Pancreas (tissue), 10 donors: ENCODE measurements at regions not wholly inside any gene's neighbourhood (a gene's known extent, or its start where the extent isn't known, plus 50 kb on each side); places are given as distances from the start of the nearest gene placed in this dataset.

Source experiments
- ATAC-seq, 4 donors: fragments of 200-7000 bp; cut with Tn5 transposase; one replicate each; pipeline versions ENCODE4 v1.8.0 to v1.9.1; 2020; ENCODE audit warnings: mild to moderate bottlenecking in 4 of 4, moderate library complexity in 4 of 4
- DNase-seq, 6 donors: peaks; one replicate each; pipeline ENCODE4 v3.0.0-alpha.2; 2020
- FAIRE-seq: peaks from 2 replicates; lab custom pipeline; 2012; peaks lifted over from hg19 to GRCh38; lab: Jason Lieb, UNC
- H3K27ac ChIP-seq, 4 donors: fragments of 200-600 bp; sonication (generic); 1 replicate in 3 of 4; 2 replicates in 1 of 4; pipeline versions ENCODE4 v1.5.0 to v1.8.0; 2020
- H3K27me3 ChIP-seq, 4 donors: fragments of 200-600 bp; one replicate each; pipeline ENCODE4 v1.8.0; 2021
- H3K36me3 ChIP-seq, 3 donors: fragments of 200-600 bp; sonication (generic) in 1 of 3; one replicate each; pipeline versions ENCODE4 v1.5.0 to v1.8.0; 2020 to 2021
- H3K4me1 ChIP-seq, 3 donors: fragments of 200-600 bp; one replicate each; pipeline ENCODE4 v1.8.0; 2021
- H3K4me3 ChIP-seq, 4 donors: fragments of 200-600 bp; sonication (generic) in 2 of 4; one replicate each; pipeline versions ENCODE4 v1.5.0 to v1.8.0; 2020 to 2021
- H3K9me3 ChIP-seq, 4 donors: fragments of 200-600 bp; one replicate each; pipeline ENCODE4 v1.8.0; 2021
- WGBS, 2 donors: extraction: QIAGEN DNeasy Blood & Tissue Kit; methylation state at CpG; one replicate each; pipeline ENCODE4 v1.1.7; 2013; 5-methylcytosine and 5-hydroxymethylcytosine counted together
- intact Hi-C, 3 donors: fragments of 100-400 bp; cut with DNase I; formaldehyde crosslinking; loops; one replicate each; pipeline versions ENCODE4 v1.11.1 to v1.14.2; 2022
- TF ChIP-seq, protein P1 (sequence below), 4 donors: fragments of 200-600 bp; sonication (generic) in 3 of 4; IDR thresholded peaks; one replicate each; pipeline versions ENCODE4 v1.5.0 to v1.8.0; 2021; ENCODE audit warnings: antibody characterized with exemption in 4 of 4
- donor health status: healthy with polysubstance abuse.
- donor health status: DM: no; HTN: no; CAD: no; lungs with moderate emphysema.
- donor health status: DM: no; HTN: no; CAD: no.
- donor health status: control.
- donor health status: control.
- donor health status: Bipolar disorder and iron deficiency.
- donor health status: DM: yes; HTN: yes; CAD: no.
- donor health status: DM: no; HTN: no; CAD: no.
- donor health status: DM: no; HTN: no; CAD: no.
- donor health status: DM: yes; HTN: yes; CAD: no.

DNA sequence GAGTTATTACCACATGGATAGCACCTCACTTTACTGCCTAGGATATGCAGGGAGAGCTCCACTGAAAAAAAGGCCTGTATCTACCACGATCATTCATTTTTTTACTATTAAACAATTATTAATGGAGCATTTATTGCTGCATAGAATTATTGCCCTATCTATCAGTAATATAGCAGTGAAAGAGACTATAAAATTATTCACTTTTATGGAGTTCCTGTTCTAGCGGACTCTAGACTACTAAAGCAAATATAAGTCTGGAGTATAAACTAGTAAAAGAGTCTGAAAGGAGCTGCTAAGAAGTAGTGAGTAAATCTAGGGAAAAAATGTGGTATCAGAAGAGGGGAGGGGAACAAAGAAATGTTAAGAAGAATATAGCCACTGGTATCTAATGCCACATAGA is 150.4 kb upstream of the CYLC2 start:
- no peak overlapping the region for H3K27ac ChIP-seq
- intact Hi-C loops = no loop called here
- FAIRE-seq (no peak), DNase-seq (no peak), ATAC-seq (no peak)
- TF ChIP-seq, protein P1, sequence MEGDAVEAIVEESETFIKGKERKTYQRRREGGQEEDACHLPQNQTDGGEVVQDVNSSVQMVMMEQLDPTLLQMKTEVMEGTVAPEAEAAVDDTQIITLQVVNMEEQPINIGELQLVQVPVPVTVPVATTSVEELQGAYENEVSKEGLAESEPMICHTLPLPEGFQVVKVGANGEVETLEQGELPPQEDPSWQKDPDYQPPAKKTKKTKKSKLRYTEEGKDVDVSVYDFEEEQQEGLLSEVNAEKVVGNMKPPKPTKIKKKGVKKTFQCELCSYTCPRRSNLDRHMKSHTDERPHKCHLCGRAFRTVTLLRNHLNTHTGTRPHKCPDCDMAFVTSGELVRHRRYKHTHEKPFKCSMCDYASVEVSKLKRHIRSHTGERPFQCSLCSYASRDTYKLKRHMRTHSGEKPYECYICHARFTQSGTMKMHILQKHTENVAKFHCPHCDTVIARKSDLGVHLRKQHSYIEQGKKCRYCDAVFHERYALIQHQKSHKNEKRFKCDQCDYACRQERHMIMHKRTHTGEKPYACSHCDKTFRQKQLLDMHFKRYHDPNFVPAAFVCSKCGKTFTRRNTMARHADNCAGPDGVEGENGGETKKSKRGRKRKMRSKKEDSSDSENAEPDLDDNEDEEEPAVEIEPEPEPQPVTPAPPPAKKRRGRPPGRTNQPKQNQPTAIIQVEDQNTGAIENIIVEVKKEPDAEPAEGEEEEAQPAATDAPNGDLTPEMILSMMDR (IDR thresholded peaks at IDR 0.05) = no peak
- WGBS, 2 donors = 77 to 88% methylated on average over 2 of the region's 2 CpGs
- H3K36me3 ChIP-seq = no peaks in the 10 kb centered on the region
- no peak overlapping the region for H3K4me3 ChIP-seq
- H3K27me3 ChIP-seq = no peaks in the 10 kb centered on the region
- peaks cover 0 to 10% (median 0%) of the 10 kb centered on the region in 3 donors for H3K4me1 ChIP-seq
- no peaks in the 10 kb centered on the region for H3K9me3 ChIP-seq

DNA sequence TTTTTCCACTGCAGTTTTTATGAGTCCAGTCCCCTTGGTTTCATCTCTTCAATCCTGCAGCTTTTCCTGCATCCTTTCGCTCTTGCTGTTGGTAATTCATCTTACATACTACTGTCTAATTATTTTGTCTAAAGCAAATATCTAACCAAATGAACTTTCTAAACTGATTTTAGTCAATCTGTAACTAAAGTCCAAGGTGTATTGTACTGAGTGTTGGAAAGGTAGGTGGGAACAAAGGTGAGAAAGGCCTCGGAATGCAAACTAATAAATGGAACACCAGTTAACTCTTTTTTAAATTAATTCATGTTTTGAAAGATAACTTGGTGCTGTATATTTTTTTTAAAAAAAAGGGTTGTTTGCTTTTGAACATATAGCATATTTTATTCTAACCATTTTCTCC is 152.7 kb upstream of the CYLC2 start:
- FAIRE-seq (no peak), ATAC-seq (no peak), DNase-seq (no peak)
- TF ChIP-seq, protein P1 (IDR thresholded peaks at IDR 0.05) = no peak
- Histone ChIP-seq H3K27me3 (no peaks in the 10 kb centered on the region), H3K9me3 (no peaks in the 10 kb centered on the region), H3K4me3 (no peak overlapping the region), H3K36me3 (no peaks in the 10 kb centered on the region), H3K27ac (no peak overlapping the region), H3K4me1 (peaks cover 0 to 10% (median 0%) of the 10 kb centered on the region in 3 donors)
- intact Hi-C loops = no loop called here
- 26 to 33% methylated on average over 2 of the region's 2 CpGs for WGBS, 2 donors

DNA sequence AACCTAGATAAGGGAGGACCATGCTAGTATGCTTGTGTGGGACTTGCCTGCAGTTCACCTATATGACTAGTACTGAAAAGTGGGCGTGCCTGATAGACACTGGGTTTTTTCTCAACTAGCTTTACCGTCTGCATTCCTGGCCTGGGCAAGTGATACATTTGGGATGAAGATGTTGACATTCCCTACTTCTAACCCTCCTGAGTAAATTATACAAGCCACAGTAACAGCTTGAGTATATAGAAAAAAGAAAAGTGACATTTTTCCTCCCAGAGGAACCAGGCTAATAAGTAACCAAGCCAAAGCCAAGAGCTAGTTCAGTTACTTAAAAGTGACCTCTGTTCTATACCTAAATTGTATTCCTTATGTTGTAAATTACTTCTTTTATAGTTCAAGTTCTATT is 153.8 kb upstream of the CYLC2 start:
- intact Hi-C loops = no loop called here
- TF ChIP-seq, protein P1 (IDR thresholded peaks at IDR 0.05) = no peak
- DNase-seq (no peak), ATAC-seq (peak in 1 of 4 donors; percentile 44), FAIRE-seq (no peak)
- Histone ChIP-seq H3K27me3 (no peaks in the 10 kb centered on the region), H3K36me3 (no peaks in the 10 kb centered on the region), H3K4me3 (no peak overlapping the region), H3K27ac (no peak overlapping the region), H3K9me3 (no peaks in the 10 kb centered on the region), H3K4me1 (peaks cover 0 to 10% (median 0%) of the 10 kb centered on the region in 3 donors)
- 23 to 26% methylated on average over 2 of the region's 2 CpGs for WGBS, 2 donors

DNA sequence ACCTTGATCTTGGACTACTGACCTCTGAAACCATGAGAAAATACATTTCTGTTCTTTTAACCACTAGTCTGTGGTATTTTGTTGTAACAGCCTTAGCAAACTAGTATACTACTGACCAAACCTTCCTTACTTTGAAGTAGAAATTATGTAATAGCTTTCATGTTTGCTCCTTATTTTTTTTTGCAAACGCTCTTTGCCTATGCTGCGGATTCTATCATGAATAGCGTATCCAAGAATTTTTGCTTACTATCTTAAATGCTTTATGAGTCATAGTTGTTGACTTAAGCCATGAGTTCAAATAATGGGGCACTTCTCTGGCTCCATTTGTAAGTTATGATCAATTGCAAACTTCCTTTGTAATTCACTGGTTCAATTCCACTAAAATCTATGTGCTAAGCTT is 154.8 kb upstream of the CYLC2 start:
- intact Hi-C loops = no loop called here
- no peaks in the 10 kb centered on the region for H3K9me3 ChIP-seq

DNA sequence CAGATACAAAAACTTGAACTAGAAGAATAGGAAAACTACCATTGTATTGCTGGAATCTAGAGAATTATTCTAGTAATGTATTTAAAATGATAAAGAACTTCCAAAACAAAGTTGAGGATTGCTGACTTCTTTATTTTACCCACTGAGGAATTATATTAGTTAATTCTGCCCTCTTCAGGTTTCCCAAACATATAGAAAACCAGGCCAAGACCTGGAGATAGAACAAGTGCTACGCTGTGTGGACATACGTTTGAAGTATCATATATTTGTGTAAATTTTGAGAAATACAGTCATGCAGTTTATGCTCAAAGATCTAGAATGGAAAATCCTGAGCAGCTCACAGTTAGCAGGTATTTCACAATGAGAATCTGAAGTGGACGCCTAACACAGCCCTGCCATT is 162.3 kb upstream of the CYLC2 start:
- ATAC-seq = no peak
- TF ChIP-seq, protein P1 (IDR thresholded peaks at IDR 0.05) = no peak
- H3K27ac ChIP-seq = no peak overlapping the region
- H3K27me3 ChIP-seq = no peaks in the 10 kb centered on the region
- FAIRE-seq = no peak
- H3K9me3 ChIP-seq = no peaks in the 10 kb centered on the region
- no peak overlapping the region for H3K4me3 ChIP-seq
- no peaks in the 10 kb centered on the region for H3K4me1 ChIP-seq
- intact Hi-C loops = no loop called here
- no peaks in the 10 kb centered on the region for H3K36me3 ChIP-seq
- DNase-seq = no peak
- 66 to 78% methylated on average over 3 of the region's 3 CpGs for WGBS, 2 donors

More for the DNA sequence above, 154.8 kb upstream of the CYLC2 start:
- FAIRE-seq = no peak
- Histone ChIP-seq H3K27me3 (no peaks in the 10 kb centered on the region), H3K4me3 (no peak overlapping the region), H3K4me1 (peaks cover 0 to 10% (median 0%) of the 10 kb centered on the region in 3 donors), H3K27ac (no peak overlapping the region), H3K36me3 (no peaks in the 10 kb centered on the region)
- 38 to 39% methylated on average over 3 of the region's 3 CpGs for WGBS, 2 donors
- no peak for DNase-seq
- TF ChIP-seq, protein P1 (IDR thresholded peaks at IDR 0.05) = no peak
- ATAC-seq = peak in 2 of 4 donors; percentile 54 to 88
